Activated CD4-positive, alpha-beta T cell treated with anti-CD3 and anti-CD28 coated beads for 4 hours (primary cell): ENCODE measurements at regions not wholly inside any gene's neighbourhood (a gene's known extent, or its start where the extent isn't known, plus 50 kb on each side); places are given as distances from the start of the nearest gene placed in this dataset.

Experiments
- DNase-seq, 2 donors: peaks; one replicate each; pipeline ENCODE4 v3.0.0-alpha.2; 2020

- no peak for DNase-seq
Measured at GRCh38 chr13:107907065-107907805, 308.1 kb downstream of the LIG4 start.

- DNase-seq = no peak
Measured at GRCh38 chr13:107906131-107906530, 309.2 kb downstream of the LIG4 start.

GRCh38 chr13:107901996-107902562 is 313.3 kb downstream of the LIG4 start:
- DNase-seq = no peak

GRCh38 chr13:107901230-107901629 is 314.1 kb downstream of the LIG4 start:
- no peak for DNase-seq

- no peak for DNase-seq
Measured at GRCh38 chr13:107900775-107901174, 314.6 kb downstream of the LIG4 start.

- DNase-seq = no peak
Measured at GRCh38 chr13:107886118-107886517, 329.2 kb downstream of the LIG4 start.

GRCh38 chr13:107884564-107884963 is 330.8 kb downstream of the LIG4 start:
- DNase-seq = no peak

GRCh38 chr13:107883561-107884175 is 331.7 kb downstream of the LIG4 start:
- no peak for DNase-seq

GRCh38 chr13:107882708-107883560 is 332.4 kb downstream of the LIG4 start:
- no peak for DNase-seq

GRCh38 chr13:107881362-107881761 is 334.0 kb downstream of the LIG4 start:
- DNase-seq = no peak

- no peak for DNase-seq
Measured at GRCh38 chr13:107874456-107874855, 340.9 kb downstream of the LIG4 start.

- no peak for DNase-seq
Measured at GRCh38 chr13:107873926-107874325, 341.4 kb downstream of the LIG4 start.

- no peak for DNase-seq
Measured at GRCh38 chr13:107870400-107870799, 344.9 kb downstream of the LIG4 start.

- no peak for DNase-seq
Measured at GRCh38 chr13:107867701-107868661, 347.4 kb downstream of the LIG4 start.

- no peak for DNase-seq
Measured at GRCh38 chr13:107866941-107867623, 348.3 kb downstream of the LIG4 start.

- DNase-seq = no peak
Measured at GRCh38 chr13:107866032-107866940, 349.1 kb downstream of the LIG4 start.

- no peak for DNase-seq
Measured at GRCh38 chr13:107865643-107866031, 349.7 kb downstream of the LIG4 start.

- no peak for DNase-seq
Measured at GRCh38 chr13:107865318-107865575, 350.1 kb downstream of the LIG4 start.

GRCh38 chr13:107864543-107865317 is 350.6 kb downstream of the LIG4 start:
- no peak for DNase-seq

- no peak for DNase-seq
Measured at GRCh38 chr13:107860284-107860683, 355.1 kb downstream of the LIG4 start.
